Right atrium auricular region (tissue), 2 donors: ENCODE measurements at regions not wholly inside any gene's neighbourhood (a gene's known extent, or its start where the extent isn't known, plus 50 kb on each side); places are given as distances from the start of the nearest gene placed in this dataset.

Experiments used
- DNase-seq: peaks from one replicate; pipeline ENCODE4 v3.0.0-alpha.2; 2019; ENCODE audit warnings: low spot score
- H3K27ac ChIP-seq, 2 donors: fragments of 200-600 bp; sonication (generic); 1 replicate in 1 of 2; 2 replicates in 1 of 2; pipeline ENCODE4 v1.5.1; 2016 to 2019
- H3K27me3 ChIP-seq, 2 donors: fragments of 200-600 bp; sonication (generic); one replicate each; pipeline versions ENCODE4 v1.5.1 to v1.6.0; 2017 to 2019
- H3K36me3 ChIP-seq: fragments of 200-600 bp; sonication (generic); one replicate; pipeline ENCODE4 v1.5.1; 2016
- H3K4me1 ChIP-seq, 2 donors: fragments of 200-600 bp; sonication (generic); one replicate each; pipeline versions ENCODE4 v1.5.1 to v1.6.0; 2017 to 2019
- H3K4me3 ChIP-seq, 2 donors: fragments of 200-600 bp; sonication (generic); 1 replicate in 1 of 2; 2 replicates in 1 of 2; pipeline ENCODE4 v1.5.1; 2017 to 2019; ENCODE audit warnings: mild to moderate bottlenecking in 1 of 2, moderate library complexity in 1 of 2
- H3K9me3 ChIP-seq, 2 donors: fragments of 200-600 bp; sonication (generic); one replicate each; pipeline ENCODE4 v1.5.1; 2019
- TF ChIP-seq, protein P1 (sequence below), 2 donors: fragments of 200-600 bp; sonication (generic); IDR thresholded peaks; one replicate each; pipeline ENCODE4 v1.5.1; 2019; ENCODE audit warnings: antibody characterized with exemption in 2 of 2

DNA sequence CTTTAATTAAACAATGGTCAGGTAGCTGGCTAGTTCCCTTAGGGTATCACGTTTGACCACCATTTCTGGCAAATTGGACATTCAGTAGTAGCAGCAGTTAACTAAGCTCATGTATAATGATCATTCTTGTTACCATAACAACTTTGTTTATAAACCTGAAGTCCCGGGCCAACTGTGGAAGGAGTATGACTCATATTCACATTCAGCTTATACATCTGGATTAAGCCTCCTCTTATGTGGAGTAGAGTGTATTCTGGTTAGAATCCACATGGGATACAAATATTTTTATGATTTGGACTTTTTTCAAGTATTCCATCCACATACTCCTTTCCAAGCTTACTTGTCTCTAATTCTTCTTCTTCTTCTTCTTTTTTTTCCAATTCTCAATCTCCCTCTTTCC is 70.3 kb upstream of the ZSWIM2 start:
- Histone ChIP-seq H3K27me3 (no peaks in the 10 kb centered on the region), H3K4me1 (no peaks in the 10 kb centered on the region), H3K9me3 (no peaks in the 10 kb centered on the region), H3K4me3 (no peak overlapping the region), H3K27ac (no peak overlapping the region), H3K36me3 (no peaks in the 10 kb centered on the region)
- no peak for DNase-seq
- TF ChIP-seq, protein P1, sequence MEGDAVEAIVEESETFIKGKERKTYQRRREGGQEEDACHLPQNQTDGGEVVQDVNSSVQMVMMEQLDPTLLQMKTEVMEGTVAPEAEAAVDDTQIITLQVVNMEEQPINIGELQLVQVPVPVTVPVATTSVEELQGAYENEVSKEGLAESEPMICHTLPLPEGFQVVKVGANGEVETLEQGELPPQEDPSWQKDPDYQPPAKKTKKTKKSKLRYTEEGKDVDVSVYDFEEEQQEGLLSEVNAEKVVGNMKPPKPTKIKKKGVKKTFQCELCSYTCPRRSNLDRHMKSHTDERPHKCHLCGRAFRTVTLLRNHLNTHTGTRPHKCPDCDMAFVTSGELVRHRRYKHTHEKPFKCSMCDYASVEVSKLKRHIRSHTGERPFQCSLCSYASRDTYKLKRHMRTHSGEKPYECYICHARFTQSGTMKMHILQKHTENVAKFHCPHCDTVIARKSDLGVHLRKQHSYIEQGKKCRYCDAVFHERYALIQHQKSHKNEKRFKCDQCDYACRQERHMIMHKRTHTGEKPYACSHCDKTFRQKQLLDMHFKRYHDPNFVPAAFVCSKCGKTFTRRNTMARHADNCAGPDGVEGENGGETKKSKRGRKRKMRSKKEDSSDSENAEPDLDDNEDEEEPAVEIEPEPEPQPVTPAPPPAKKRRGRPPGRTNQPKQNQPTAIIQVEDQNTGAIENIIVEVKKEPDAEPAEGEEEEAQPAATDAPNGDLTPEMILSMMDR (IDR thresholded peaks at IDR 0.05): no peak

DNA sequence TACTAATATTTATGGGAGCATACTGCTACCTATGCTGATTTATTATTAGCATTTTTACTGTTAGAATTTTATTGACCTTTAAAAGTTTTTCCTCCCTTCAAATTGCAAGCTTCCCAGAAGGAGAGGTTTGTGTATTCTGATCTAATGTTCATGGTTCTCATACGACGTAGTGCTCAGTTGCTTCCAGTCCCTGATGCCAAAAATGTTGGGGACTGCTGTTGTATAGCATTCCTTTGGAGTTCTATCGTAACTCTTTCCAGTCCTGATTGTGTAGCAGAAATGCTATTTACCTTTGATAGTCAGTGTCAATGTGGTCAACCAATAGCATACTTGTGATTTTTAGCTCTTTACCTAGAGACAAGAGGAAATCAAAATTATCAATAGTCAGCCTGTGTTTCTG is 69.5 kb upstream of the ZSWIM2 start:
- no peak for DNase-seq
- Histone ChIP-seq H3K9me3 (no peaks in the 10 kb centered on the region), H3K36me3 (no peaks in the 10 kb centered on the region), H3K27ac (no peak overlapping the region), H3K4me3 (no peak overlapping the region), H3K4me1 (no peaks in the 10 kb centered on the region), H3K27me3 (no peaks in the 10 kb centered on the region)
- TF ChIP-seq, protein P1 (IDR thresholded peaks at IDR 0.05): no peak

DNA sequence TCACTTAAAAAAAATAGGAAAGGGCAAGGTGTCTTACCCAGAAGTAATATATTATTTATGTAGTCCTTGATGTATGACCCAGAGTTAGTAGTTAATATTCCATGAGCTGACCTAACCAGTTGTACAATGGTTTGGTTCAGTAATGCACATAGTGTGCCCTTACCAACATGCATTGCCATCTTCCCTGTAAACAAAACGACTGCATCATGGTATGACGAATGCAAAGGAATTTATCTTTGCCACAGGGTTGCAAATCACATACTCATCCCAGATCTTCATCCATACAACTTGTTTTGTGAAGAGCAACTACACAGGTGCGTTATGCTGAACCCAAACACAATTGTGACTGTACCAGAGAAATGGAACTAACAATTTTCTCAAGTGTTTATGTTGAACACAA is 68.9 kb upstream of the ZSWIM2 start:
- H3K27me3 ChIP-seq: no peaks in the 10 kb centered on the region
- no peaks in the 10 kb centered on the region for H3K36me3 ChIP-seq
- DNase-seq: no peak
- H3K27ac ChIP-seq: no peak overlapping the region
- H3K4me3 ChIP-seq: no peak overlapping the region
- TF ChIP-seq, protein P1 (IDR thresholded peaks at IDR 0.05): no peak
- H3K9me3 ChIP-seq: no peaks in the 10 kb centered on the region
- no peaks in the 10 kb centered on the region for H3K4me1 ChIP-seq

- Histone ChIP-seq H3K36me3 (no peaks in the 10 kb centered on the region), H3K27me3 (no peaks in the 10 kb centered on the region), H3K4me3 (no peak overlapping the region), H3K9me3 (no peaks in the 10 kb centered on the region), H3K4me1 (no peaks in the 10 kb centered on the region), H3K27ac (no peak overlapping the region)
- TF ChIP-seq, protein P1 (IDR thresholded peaks at IDR 0.05): no peak
- no peak for DNase-seq
Observed at GRCh38 chr2:186913870-186914269, 64.9 kb upstream of the ZSWIM2 start.

GRCh38 chr2:186912979-186913378 is 64.0 kb upstream of the ZSWIM2 start:
- Histone ChIP-seq H3K9me3 (no peaks in the 10 kb centered on the region), H3K27me3 (no peaks in the 10 kb centered on the region), H3K4me3 (no peak overlapping the region), H3K36me3 (no peaks in the 10 kb centered on the region), H3K4me1 (no peaks in the 10 kb centered on the region), H3K27ac (no peak overlapping the region)
- TF ChIP-seq, protein P1 (IDR thresholded peaks at IDR 0.05): no peak
- no peak for DNase-seq

GRCh38 chr2:186911551-186912085 is 62.6 kb upstream of the ZSWIM2 start:
- Histone ChIP-seq H3K27me3 (no peaks in the 10 kb centered on the region), H3K4me3 (no peak overlapping the region), H3K27ac (no peak overlapping the region), H3K4me1 (no peaks in the 10 kb centered on the region), H3K9me3 (no peaks in the 10 kb centered on the region), H3K36me3 (no peaks in the 10 kb centered on the region)
- TF ChIP-seq, protein P1 (IDR thresholded peaks at IDR 0.05): no peak
- DNase-seq: no peak
